ENCODE measurements at regions not wholly inside any gene's neighbourhood (a gene's known extent, or its start where the extent isn't known, plus 50 kb on each side); places are given as distances from the start of the nearest gene placed in this dataset.

DNA sequence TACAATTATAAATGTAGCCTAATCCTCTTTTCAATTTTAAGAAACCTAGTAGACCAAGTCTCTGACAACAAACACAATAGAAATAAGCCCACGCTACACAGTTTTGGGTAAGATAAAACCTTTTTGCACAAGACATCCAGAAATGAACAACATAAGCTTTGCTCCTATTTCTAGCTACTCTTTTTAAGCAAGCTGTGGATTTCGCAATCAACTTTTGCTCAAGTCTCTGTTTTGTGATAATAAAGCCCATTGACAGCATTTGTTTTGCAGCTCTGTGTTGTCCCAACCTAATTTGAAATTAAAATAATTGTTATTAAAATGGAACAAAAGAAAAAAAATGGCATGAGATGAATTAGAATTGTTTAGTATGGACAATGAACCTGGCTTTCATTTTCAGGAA is 287.9 kb upstream of the PUDP start:
- TF ChIP-seq, protein P1, sequence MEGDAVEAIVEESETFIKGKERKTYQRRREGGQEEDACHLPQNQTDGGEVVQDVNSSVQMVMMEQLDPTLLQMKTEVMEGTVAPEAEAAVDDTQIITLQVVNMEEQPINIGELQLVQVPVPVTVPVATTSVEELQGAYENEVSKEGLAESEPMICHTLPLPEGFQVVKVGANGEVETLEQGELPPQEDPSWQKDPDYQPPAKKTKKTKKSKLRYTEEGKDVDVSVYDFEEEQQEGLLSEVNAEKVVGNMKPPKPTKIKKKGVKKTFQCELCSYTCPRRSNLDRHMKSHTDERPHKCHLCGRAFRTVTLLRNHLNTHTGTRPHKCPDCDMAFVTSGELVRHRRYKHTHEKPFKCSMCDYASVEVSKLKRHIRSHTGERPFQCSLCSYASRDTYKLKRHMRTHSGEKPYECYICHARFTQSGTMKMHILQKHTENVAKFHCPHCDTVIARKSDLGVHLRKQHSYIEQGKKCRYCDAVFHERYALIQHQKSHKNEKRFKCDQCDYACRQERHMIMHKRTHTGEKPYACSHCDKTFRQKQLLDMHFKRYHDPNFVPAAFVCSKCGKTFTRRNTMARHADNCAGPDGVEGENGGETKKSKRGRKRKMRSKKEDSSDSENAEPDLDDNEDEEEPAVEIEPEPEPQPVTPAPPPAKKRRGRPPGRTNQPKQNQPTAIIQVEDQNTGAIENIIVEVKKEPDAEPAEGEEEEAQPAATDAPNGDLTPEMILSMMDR (IDR thresholded peaks at IDR 0.05): no peak
- no peak for TF ChIP-seq POLR2A (IDR thresholded peaks at IDR 0.05)

Measured in body of pancreas (tissue), 4 donors.